ENCODE measurements at regions not wholly inside any gene's neighbourhood (a gene's known extent, or its start where the extent isn't known, plus 50 kb on each side); places are given as distances from the start of the nearest gene placed in this dataset.

DNA sequence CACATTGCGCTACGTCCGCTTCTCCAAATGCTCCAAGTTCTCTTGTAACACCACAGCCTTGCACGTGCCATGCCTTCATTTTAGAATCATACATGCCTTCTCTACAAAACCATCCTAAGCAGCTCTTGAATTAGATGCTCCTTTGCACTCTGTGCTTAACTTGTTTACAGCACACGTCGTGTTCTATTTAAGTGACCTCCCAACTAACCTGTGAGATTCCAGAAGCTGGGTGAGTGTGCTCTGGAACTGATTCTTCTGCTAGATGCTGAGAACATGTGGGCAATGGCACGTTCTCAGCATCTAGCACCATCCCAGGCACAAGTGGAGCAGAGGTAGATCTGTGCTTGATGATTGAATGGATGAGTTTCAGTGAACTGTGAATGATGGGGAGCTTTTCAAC, 100.0 kb upstream of the NEDD9 start:
- DNase-seq (ENCODE audit: extremely low read depth, low read depth, low spot score), result no peak

DNA sequence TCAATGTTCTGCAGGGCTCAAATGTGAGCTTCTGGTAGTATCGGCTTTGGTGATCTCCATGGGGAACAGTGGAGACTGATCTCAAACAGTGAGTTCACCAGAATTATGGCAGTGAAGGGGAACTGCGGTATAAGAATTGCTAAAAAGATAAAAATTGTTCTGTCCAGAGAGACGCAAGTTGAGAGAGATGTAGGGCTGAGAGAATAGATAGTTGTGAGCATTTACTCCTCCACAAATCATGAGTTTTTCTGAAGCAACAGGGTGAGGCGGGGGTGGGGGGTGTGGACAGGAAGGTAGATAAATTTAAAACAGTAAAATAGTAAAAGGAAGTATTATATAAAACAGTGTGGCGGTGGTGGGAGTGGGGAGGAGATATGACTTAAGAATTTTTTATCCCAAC, 98.6 kb upstream of the NEDD9 start:
- DNase-seq (ENCODE audit: extremely low read depth, low read depth, low spot score), result no peak

DNA sequence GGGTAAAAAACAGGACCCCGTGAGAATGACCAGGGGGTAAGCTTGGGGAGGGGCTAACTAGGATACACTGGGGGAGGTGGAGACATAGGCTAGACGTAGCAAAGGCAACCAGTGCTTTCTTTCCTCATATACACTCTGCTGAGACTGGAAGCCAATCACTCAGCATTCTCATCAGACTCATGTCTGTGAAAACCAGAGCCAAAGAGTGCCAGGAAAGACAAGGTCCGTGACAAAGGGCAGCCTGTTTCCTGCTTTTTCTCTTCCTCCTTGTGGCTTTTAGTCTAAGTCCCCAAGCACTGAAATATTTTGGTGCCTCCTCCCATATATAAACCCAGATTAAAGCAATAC, 97.9 kb upstream of the NEDD9 start:
- DNase-seq (ENCODE audit: extremely low read depth, low read depth, low spot score), result no peak

DNA sequence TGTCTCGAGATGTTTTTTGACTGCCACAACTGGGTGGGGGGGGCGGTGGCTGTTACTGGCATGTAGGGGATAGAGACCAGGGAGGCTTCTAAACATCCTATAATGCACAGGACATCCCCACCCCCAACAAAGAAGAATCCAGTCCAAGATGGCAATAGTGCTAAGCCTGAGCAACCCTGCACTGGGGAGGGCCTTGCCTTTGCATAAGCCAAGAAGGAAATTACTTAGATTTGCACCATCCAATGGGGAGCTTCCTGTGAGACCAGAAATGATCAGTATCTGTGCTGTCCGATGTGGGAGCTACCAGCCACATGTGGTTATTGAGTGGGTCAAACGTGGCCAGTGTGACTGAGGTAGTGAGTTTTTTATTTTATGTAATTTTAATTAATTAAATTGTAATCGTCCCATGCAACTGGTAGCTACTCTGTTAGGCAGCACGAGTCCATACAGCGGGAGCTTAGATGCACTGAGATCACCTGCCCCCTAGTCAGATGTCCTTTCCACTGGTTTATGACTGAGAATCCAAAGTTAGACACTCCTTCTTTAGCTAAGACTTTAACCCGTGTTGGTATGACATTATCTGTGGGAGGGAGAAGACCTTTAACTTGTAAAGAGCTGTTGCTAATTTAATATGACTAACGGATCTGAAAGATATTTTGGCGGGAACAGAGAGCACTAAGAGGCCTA, 97.4 kb upstream of the NEDD9 start:
- DNase-seq (ENCODE audit: extremely low read depth, low read depth, low spot score), result no peak

DNA sequence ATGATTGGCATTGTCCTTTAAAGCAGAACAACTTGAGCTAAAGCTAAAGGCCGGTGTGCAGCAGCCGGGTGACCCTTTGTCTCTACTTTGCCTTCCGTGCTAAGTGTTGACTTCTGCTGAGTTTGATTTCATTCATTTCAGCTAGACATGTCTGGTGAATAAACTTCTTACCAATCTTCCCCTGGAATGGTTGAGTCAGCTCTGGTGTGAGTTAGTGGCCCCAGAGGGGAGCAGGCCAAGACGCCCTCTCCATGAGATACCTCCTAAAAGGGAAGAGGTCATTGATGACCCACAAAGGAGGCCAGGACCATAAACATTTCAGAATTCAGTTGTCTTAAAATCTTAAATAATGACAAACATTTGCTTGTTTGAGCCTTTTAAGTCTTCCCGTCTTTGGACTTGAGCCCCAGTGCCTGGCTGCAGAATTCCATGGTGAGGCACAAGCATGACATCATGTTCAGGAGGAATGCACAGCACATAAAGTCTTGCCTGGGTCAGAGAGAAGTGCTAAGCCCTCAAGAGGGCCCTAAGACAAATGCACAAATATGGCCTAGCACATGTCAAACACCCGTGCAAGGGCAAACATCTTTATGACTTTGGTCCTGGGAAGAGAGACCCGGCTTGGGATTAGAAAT, 96.3 kb upstream of the NEDD9 start:
- no peak for DNase-seq (ENCODE audit: extremely low read depth, low read depth, low spot score)

DNA sequence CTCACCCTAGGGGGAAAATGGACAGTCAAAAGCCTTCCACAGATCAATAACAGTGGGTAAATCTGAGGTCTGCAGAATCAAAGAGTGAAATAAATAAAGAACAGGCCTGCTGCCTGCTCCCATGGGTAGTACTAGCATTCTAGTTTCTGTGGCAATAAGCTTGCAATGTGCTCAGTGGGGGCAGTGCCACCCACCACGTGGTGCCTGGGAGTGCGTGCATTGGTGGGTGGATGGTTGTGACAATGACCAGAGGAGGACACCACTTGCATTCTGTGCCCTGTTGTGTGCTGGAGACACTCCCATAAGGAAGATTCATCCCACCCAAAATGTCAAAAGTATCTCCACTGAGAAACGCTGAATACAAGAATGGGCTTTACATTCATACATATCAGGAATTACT, 95.5 kb upstream of the NEDD9 start:
- no peak for DNase-seq (ENCODE audit: extremely low read depth, low read depth, low spot score)

DNA sequence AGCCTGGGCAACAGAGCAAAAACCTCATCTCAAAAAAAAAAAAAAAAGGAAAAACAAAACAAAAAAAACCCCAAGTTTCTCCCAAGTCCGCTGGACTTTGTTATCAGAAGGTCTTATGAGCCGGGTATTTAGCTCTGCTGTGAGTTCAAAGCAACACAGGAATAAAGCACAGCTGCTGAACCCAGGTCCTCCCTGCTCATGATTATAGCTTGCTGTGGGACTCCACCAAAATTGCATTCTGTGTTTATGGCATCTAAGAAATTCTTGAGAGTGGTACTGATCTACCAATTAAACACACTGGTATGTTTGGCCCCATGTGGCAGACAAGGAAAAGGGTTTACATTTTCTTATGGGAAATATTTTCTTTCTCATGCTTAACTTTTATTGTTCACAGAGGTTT, 93.6 kb upstream of the NEDD9 start:
- DNase-seq (ENCODE audit: extremely low read depth, low read depth, low spot score), result no peak

DNA sequence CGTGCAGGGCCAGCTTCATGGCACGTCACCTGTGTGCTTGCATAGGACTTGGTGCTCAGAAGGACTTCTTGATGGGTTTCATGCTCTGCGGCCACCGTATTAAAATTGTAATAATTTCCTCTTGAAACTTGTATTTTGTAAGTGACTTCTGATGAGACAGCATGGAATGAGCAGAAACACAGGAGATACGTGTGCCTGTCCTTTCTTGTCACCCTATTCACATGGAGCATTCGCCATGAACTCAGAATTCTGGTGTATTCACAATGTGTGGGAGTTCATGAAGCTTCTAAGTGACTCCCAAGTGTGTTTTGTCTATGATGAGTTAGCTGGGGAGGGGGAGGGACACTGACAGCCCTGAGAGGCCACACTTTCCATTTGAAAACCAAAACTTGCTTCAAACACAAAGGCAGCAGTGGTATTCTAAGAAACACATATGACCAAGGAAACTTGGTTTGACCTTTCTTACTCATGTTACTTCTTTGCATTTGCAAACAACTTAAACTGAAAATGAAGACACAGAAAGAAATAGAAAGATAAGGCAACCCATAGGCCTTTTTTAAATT, 92.1 kb upstream of the NEDD9 start:
- no peak for DNase-seq (ENCODE audit: extremely low read depth, low read depth, low spot score)

DNA sequence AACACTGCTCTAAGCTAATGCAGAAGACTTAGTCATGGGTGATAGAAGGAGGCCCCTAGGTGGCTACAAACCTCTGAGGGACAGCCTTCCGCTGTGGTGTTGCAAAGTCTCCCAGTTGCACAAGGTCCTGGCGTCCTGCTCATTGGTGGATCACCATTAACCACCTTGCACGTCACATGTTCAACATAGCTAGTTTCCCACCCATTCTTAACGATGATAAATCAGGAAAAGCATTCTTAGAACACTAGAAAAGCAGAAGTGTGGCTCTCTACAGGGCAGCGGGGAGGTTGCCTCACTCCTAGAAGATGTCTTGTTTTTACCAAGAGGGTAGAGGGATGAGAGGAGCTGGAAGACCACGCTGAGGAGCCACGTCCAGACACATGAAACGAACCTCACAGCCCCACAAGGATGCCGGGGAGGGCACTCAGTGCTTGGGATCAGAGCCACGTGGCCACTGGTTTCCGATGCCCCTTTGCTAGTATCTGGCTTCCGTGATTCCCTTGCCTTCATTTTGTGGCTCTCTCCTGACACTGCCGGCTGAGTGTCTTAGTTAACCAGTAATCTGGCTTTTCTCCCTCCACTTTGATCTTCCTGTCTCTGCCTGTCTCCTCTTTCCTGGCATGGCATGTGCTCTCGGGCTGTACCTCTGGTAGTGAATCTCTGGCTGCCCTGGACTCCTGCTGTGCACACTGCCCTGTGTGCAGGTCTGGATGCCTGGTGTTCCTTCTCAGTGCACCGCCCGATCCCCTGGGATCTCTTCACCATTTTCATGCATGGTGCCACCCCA, 91.4 kb upstream of the NEDD9 start:
- no peak for DNase-seq (ENCODE audit: extremely low read depth, low read depth, low spot score)

DNA sequence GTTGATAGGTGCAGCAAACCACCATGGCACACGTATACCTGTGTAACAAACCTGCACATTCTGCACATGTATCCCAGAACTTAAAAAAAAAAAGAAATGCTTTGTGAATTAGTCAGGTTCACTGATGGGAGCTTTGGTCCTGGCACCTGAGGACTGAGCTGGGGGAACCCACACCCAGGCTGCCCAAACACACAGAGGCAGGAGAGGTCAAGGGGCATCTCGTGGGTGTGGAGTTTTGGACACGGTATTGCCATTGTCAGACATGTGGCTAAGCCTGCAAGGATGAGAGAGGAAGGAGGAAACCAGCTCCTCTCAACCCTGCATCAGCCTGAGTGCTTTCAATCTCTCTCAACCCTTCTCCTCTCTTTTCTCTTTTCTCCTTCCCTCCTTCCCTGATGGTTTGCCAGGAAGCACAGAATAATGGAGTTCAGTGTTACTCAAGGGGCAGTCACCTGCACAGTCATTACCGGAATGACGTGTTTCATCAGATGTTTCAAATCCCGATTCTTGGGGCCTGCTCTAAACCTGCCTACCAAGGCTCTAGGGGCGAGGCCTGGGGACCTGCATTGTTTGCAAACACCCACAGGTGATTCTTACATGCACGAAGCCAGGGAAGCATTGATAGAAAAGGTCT, 89.9 kb upstream of the NEDD9 start:
- no peak for DNase-seq (ENCODE audit: extremely low read depth, low read depth, low spot score)

DNA sequence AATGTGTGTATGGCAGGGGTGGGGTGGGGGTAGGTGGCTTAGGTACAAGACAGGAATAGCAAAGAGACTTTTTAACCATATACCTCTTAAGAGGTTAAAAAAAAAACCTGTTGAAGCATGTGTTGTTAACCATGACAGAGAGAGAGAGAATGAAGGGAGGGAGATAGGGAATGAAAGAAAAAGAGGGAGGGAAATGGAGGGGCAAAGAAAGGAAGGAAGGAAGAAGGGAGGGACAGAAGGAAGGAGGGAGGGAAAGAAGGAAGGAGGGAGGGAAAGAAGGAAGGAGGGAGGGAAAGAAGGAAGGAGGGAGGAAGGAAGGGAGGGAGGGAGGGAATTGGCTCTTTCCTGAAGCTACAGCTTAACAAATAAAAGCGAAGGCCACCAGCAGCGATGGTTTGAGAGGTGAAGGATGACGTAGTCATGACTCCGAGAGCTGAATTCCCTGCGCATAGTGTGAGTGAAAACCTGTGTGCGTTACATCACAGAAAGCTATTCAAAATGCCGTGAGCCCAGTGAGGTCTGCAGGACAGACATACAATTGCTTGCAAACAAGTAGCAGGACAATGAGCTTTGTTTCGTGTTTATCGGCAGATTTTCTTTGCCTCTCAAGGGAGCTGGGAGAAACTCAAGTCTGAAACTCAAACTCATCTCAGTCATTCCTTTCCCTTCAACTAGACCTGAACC, 88.6 kb upstream of the NEDD9 start:
- DNase-seq (ENCODE audit: extremely low read depth, low read depth, low spot score), result no peak

DNA sequence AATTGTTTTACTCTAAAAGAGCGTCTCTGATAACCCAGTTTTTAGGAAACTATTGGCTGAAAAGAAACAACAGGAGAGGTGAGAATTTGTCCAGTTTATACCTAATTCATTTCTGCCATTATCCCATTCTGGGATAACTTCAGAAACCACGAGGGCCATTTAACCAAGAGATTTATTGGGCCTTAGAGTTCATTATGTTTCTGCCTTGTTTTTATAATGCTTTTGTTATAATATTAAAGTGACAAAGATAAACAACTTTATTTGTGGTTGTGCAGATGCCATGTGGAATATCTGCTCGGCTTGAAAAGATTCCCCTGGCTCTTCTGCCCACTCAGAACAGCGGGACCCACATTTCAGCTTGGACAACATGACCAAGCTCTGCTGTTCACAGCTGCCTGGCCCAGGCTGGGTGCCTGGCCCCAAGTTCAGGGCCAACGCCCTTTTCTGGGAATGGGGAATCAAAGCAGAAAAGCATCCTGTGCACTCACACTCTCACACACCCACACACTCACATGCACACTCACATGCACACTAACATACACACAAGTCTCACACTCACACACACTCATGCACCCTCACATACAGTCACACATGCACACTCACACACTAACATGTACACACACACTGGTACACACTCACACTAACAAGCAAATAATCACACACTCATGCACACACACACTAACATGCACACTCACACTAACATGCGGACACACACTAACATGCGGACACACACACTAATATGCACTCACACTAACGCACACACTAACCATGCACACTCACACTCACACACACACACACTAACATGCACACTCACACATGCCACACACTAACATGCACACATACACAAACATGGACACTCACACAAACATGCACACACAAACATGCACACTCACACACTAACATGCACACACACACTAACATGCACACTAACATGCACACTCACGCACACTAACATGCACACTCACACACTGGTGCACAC, 86.7 kb upstream of the NEDD9 start:
- DNase-seq (ENCODE audit: extremely low read depth, low read depth, low spot score), result no peak

DNA sequence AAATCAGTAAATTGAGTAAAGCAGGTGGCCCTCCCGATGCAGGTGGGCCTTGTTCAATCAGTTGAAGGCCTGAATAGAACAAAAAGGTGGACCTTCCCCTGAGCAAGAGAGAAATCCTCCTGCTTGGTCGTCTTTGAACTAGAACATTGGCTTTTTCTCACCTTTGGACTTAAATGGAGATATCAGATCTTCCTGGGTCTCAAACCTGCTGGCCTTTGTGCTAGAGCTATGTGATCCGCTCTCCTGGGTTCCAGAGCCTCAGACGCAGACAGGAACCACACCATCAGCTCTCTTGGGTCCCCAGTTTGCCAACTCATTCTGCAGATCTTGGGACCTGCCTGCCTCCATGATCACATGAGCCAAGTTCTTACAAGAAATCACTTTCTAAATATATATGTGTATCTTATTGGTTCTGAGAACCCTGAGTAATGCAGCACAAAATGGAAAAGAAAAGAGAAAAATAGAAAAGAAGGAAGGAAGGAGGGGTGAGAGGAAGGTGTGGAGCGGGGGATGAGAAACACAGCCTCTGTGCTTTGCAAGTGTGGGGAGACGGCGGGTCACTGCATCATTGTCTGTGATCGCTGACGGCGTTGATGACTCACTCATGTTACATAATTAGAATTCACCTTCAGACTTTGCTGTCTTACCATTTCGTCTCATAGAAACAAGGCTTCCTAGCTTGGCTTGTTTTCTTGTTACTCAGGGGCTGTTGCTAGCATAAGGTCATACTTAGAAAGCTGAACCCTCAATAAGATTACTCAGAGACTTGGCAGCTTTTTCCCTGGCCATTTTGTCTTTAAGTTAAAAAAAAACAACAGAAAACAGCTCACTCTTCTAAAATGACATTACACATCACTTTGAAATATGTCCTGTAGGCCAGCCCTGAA, 85.7 kb upstream of the NEDD9 start:
- DNase-seq (ENCODE audit: extremely low read depth, low read depth, low spot score), result peak; percentile 99

DNA sequence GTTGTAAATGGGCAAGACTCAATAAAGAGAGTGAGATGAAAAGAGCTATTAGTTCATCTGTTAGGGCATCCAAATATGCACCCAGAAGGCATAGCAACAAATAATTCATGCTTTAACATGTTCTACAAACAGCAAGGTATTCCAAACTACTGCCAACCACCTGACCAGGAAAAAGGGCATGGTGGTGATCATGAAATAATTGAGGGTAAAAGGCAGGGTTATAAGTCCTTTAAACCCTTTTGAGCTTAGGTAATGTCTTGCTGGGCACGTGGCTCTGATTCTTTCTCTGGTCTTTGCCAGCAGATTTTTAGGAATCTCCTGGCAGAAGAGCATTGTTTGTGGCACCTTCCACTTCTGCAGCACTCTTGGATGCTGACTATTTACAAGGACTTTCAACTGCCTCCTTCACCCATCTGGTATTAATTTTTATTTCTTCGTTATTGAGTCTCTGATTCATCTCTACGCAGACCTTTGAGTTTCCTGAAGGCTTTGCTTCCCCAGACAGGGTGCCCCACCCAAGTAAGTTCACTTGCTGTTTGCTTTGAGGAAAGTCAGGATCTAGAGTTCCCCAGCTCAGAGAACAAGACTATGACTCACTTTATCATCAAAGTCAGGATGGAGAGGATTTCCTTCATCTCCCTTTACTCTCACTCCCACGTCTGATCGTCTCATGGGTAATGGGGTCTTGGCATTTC, 83.4 kb upstream of the NEDD9 start:
- peak; percentile 73 for DNase-seq (ENCODE audit: extremely low read depth, low read depth, low spot score)

DNA sequence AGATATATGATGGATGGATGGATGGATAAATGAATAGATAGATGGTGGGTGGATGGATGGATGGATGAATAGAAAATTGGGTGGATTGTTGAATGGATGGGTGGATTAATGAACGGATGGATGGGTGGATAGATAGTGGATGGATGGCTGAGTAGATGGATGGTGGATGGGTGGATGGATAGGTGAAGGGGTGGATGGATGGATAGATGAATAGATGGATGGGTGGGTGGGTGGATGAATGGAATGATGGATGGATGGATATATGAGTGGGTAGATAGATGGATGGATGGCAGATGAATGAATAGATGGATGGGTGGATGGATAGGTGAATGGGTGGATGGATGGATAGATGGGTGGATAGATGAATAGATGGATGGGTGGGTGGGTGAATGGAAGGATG, 80.7 kb upstream of the NEDD9 start:
- DNase-seq (ENCODE audit: extremely low read depth, low read depth, low spot score), result no peak

DNA sequence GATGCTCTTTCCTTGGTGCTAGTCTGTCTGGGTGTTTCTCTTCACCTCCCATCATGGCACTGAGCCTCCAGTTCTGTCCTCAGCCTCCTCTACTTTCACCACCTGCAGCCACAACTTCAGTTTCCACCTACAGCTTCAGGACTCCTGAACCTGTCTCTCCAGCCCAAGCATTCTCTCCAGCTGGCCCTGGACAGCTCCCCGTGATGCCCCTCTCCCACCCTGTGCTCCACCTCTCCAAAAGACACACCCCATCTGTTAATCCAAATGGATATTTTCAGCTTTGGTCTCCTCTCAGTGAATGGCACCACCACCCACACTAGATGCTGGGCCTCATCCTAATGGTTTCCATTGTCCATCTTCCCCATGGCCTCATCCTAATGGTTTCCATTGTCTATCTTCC, 79.5 kb upstream of the NEDD9 start:
- no peak for DNase-seq (ENCODE audit: extremely low read depth, low read depth, low spot score)

DNA sequence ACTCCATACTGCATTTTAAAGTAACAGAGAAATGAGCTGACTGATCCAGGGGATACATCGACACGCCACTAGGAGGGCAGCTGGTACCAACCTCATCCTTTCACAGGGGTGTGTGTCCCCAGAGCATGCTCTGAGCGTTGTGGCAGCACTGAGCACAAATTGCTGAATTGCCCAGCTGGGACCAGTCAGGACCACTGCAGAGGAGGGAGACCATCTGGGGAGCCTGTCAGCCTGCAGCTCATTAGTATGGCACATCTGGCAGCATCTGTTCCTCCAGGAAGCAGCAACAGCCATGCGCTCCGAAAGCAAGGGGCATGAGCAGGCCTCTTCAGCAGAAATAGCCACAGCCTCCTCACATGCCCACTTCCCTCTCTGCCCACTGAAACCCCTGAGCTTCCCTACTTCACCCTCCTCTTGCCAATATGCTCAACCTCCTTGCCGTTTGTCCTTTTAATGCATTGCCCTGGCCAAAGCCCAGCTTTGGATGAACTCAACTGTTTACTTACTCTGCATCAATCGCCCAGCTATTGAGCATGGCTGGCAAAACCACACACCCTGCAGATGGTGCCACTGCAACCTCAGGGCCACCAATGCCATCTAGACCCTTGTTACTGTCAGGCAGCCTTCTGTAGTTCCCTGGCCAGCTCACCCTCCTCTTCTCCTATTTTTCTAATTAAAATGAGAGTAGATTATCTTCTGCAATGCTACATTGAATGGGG, 77.6 kb upstream of the NEDD9 start:
- DNase-seq (ENCODE audit: extremely low read depth, low read depth, low spot score), result no peak
